GM06990 (cell line): ENCODE measurements at regions not wholly inside any gene's neighbourhood (a gene's known extent, or its start where the extent isn't known, plus 50 kb on each side); places are given as distances from the start of the nearest gene placed in this dataset.

Experiments used
- DNase-seq: peaks from one replicate; pipeline ENCODE4 v3.0.0-alpha.2; 2011; ENCODE audit not compliant: insufficient read length; ENCODE audit errors: extremely low read depth
- H3K27me3 ChIP-seq: replicated peaks from 2 replicates; pipeline ENCODE4 v1.6.0; 2011; ENCODE audit warnings: low read length; ENCODE audit not compliant: control insufficient read depth, insufficient read depth
- H3K36me3 ChIP-seq: 2 replicates; pipeline ENCODE4 v1.5.1; 2011; ENCODE audit warnings: low read length; ENCODE audit not compliant: control insufficient read depth, insufficient read depth
- H3K4me3 ChIP-seq: replicated peaks from 2 replicates; pipeline ENCODE4 v1.5.1; 2011; ENCODE audit warnings: low read depth, mild to moderate bottlenecking, control low read depth, low read length
- TF ChIP-seq, protein P1 (sequence below): IDR thresholded peaks from 2 replicates; pipeline ENCODE4 v1.5.1; 2011; ENCODE audit warnings: low read length, control low read depth, mild to moderate bottlenecking, inconsistent platforms; ENCODE audit not compliant: insufficient read depth, poor library complexity, severe bottlenecking

DNA sequence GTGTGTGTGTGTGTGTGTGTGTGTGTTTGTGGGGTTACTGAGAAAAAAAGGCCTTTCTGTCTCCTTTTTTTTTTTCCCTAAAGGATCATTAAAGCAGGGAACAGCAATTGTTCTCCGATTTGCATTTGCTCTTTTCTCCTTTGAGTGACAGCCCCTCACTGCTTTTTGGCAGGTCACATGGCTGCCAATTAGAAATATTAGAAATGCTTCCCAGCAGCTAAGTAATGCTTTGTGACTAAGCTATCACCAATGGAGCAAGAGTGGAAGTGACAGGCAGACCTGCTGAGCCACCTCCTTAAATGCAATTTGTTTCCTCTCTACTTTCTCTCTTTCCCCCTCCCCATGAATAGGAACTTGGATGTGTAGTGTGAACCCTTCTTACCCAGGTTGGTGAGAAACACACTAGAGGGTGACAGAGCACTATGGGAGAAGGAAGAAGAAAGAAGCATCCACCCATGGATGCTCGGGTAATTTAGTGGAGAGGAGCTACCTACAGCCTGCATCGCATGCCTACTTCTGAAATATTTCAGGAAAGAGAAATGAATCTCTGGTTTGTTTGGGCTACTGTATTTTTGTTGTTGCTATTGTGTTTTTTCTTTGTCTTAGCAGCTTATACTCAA, 165.2 kb upstream of the PDZRN3 start:
- no peak overlapping the region for H3K4me3 ChIP-seq
- H3K27me3 ChIP-seq = no peaks in the 10 kb centered on the region
- TF ChIP-seq, protein P1, sequence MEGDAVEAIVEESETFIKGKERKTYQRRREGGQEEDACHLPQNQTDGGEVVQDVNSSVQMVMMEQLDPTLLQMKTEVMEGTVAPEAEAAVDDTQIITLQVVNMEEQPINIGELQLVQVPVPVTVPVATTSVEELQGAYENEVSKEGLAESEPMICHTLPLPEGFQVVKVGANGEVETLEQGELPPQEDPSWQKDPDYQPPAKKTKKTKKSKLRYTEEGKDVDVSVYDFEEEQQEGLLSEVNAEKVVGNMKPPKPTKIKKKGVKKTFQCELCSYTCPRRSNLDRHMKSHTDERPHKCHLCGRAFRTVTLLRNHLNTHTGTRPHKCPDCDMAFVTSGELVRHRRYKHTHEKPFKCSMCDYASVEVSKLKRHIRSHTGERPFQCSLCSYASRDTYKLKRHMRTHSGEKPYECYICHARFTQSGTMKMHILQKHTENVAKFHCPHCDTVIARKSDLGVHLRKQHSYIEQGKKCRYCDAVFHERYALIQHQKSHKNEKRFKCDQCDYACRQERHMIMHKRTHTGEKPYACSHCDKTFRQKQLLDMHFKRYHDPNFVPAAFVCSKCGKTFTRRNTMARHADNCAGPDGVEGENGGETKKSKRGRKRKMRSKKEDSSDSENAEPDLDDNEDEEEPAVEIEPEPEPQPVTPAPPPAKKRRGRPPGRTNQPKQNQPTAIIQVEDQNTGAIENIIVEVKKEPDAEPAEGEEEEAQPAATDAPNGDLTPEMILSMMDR = no peak
- H3K36me3 ChIP-seq = no peaks in the 10 kb centered on the region
- no peak for DNase-seq

DNA sequence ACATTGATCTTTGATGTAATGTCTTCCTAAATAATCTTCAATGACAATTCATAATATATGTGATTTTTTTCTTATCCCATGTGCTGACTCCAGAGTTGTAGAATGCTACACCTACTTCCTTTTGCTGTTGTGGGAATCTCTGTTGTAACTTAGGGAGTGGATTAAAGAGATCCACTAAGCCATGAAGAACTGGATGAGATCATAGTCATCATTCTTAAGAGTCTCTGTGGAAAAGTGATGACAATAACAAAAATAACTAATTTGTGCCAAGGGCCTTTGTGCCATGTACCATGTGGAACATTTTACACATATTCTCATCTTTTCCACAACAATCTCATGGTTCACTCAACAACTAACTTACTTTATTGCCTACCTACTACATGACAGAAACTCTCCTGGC, 162.9 kb upstream of the PDZRN3 start:
- Histone ChIP-seq H3K27me3 (no peaks in the 10 kb centered on the region), H3K4me3 (no peak overlapping the region), H3K36me3 (no peaks in the 10 kb centered on the region)
- no peak for DNase-seq
- TF ChIP-seq, protein P1 = no peak

DNA sequence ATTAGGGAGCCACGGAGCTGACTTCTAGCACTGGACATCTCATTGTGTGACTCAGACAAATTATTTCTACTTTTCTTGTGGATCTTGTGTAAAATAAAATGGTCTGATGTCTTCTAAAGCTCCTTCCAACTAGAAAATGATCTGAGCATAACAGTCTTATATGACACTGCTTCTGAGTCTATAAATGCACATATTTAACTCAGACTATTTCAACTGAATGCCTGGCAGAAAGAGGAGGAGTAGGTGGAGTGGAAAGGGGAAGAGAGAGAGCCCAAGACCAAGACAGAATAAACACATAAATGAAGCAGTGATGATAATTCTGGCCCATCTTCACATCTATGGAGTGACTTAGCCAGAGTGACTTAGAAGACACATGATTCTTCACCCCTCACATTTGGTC, 162.3 kb upstream of the PDZRN3 start:
- H3K27me3 ChIP-seq = no peaks in the 10 kb centered on the region
- no peaks in the 10 kb centered on the region for H3K36me3 ChIP-seq
- TF ChIP-seq, protein P1 = no peak
- H3K4me3 ChIP-seq = no peak overlapping the region
- no peak for DNase-seq

DNA sequence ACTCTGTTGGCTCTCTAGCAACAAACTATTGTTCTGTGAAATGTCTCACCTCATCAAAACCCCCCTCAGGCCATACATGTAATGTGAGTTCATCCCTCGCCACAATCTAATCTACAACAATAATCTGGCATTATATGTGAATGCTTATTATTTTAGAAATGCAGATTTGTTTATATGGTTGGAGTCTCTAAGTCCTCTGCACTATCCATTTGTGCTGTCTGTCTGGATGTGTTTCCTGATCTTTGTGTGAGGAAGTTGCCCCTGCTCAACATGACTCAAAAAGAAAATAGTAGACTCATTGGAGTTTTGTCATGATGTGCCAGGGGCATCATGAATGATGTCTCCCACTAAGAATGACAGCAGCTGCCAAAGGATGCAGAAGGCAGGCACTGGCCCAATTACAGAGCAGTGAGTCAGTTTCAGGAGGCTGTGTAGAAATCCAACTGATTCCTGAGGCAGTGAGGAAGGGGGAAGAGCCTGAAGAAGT, 161.6 kb upstream of the PDZRN3 start:
- Histone ChIP-seq H3K36me3 (no peaks in the 10 kb centered on the region), H3K27me3 (no peaks in the 10 kb centered on the region), H3K4me3 (no peak overlapping the region)
- TF ChIP-seq, protein P1 = no peak
- no peak for DNase-seq

DNA sequence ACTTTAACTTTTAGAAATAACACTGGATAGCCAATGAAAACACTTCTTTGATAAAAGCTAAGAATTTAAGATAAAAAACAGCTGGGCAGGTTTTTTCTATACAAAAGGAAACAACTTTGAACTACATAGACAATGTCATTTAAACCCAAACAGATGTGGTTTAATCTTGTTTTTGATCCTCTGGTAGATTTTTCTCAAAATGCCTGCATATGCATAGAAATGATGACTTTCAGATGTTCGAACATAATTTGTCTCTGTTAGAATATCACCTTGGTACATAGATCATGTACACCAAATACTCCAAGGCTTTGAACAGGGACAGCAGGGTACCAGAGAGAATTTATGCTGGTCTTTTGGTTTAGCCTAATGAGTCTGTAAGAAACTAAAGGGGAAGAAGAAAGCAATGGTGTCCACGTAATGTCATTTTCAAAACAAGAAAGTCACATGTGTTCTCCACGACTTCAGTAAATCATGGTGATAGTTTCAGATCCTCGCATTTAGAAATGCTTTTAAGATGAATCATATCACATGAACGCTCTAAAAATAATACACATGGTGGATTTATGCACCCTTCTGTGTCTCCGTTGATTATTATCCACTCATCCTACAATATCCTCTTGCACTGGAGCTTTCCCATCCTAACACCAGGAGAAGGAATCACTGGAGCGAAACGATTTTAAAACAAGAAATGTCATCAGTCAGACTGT, 160.1 kb upstream of the PDZRN3 start:
- no peaks in the 10 kb centered on the region for H3K27me3 ChIP-seq
- no peak for DNase-seq
- no peak overlapping the region for H3K4me3 ChIP-seq
- TF ChIP-seq, protein P1 = no peak
- H3K36me3 ChIP-seq = no peaks in the 10 kb centered on the region
